Spleen (tissue), 7 donors: ENCODE measurements at regions not wholly inside any gene's neighbourhood (a gene's known extent, or its start where the extent isn't known, plus 50 kb on each side); places are given as distances from the start of the nearest gene placed in this dataset.

ENCODE experiments used
- POLR2A ChIP-seq, 3 donors: fragments of 450-650 bp; IDR thresholded peaks; one replicate each; pipeline ENCODE4 v1.5.1; 2017; ENCODE audit warnings: antibody characterized with exemption in 3 of 3, mild to moderate bottlenecking in 1 of 3
- TF ChIP-seq, protein P1 (sequence below), 11 experiments: fragments of 200-600 bp in 7 of 11; fragments of 450-650 bp in 4 of 11; sonication (generic) in 4 of 11; IDR thresholded peaks in 8 of 11; conservative IDR thresholded peaks in 3 of 11; 1 replicate in 7 of 11; 2 replicates in 4 of 11; pipeline versions ENCODE4 v1.4.0 to v1.8.0; 2016 to 2021; ENCODE audit warnings: antibody characterized with exemption in 11 of 11, inconsistent platforms in 4 of 11, mild to moderate bottlenecking in 1 of 11
- donor health status: DM: no; HTN: no; CAD: no; lungs with moderate emphysema.
- donor health status: DM: no; HTN: no; CAD: no.
- donor health status: DM: no; HTN: no; CAD: no.

DNA sequence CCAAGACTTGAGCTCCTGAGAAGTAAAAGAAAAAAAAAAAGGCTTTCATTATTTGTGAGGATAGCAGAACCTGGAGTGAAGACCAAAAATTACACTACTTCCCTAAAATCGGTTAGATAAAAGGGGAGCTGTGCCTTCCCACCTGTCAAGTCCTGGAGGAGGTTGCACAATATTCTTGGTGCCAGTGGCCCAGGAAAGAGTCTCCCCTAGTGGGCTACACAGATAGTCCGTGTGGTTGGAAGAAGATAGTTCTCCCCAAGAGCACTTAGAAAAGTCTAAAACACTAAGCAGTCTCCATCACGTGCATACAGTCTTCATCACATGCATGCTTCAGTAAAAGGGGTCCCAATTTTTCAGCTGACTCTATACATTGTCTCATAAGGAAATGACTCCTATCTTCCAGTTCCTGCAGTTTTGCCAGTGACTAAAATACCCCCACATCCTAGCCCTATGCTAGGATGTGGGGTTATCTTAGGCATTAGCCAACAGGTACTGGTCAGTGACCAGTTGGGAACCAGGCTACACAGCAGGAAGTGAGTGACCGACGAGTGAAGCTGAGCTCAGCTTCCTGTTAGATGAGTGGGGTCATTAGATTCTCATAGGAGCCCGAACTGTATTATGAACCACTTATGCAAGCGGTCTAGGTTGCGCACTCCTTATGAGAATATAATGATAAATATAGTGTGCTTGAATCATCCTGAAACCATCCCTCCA lies 199.5 kb upstream of the FAM83B start:
- TF ChIP-seq, protein P1, sequence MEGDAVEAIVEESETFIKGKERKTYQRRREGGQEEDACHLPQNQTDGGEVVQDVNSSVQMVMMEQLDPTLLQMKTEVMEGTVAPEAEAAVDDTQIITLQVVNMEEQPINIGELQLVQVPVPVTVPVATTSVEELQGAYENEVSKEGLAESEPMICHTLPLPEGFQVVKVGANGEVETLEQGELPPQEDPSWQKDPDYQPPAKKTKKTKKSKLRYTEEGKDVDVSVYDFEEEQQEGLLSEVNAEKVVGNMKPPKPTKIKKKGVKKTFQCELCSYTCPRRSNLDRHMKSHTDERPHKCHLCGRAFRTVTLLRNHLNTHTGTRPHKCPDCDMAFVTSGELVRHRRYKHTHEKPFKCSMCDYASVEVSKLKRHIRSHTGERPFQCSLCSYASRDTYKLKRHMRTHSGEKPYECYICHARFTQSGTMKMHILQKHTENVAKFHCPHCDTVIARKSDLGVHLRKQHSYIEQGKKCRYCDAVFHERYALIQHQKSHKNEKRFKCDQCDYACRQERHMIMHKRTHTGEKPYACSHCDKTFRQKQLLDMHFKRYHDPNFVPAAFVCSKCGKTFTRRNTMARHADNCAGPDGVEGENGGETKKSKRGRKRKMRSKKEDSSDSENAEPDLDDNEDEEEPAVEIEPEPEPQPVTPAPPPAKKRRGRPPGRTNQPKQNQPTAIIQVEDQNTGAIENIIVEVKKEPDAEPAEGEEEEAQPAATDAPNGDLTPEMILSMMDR (IDR thresholded peaks at IDR 0.05 in 8 of 11, conservative IDR thresholded peaks at IDR 0.05 in 3 of 11), result no peak
- TF ChIP-seq POLR2A (IDR thresholded peaks at IDR 0.05), result no peak
